ENCODE measurements at regions not wholly inside any gene's neighbourhood (a gene's known extent, or its start where the extent isn't known, plus 50 kb on each side); places are given as distances from the start of the nearest gene placed in this dataset.

GRCh38 chr1:234936612-234937389 is 191.8 kb downstream of the TOMM20 start:
- TF ChIP-seq CTCF (IDR thresholded peaks at IDR 0.05; ENCODE audit: unreplicated experiment in 3 of 3), result no peak
- no peaks in the 10 kb centered on the region for H3K27me3 Mint-ChIP-seq (ENCODE audit: low read depth)

GRCh38 chr1:234934611-234935033 is 194.0 kb downstream of the TOMM20 start:
- Mint-ChIP-seq H3K36me3 (ENCODE audit: low read depth) (no peaks in the 10 kb centered on the region), H3K27me3 (ENCODE audit: low read depth) (no peaks in the 10 kb centered on the region), H3K4me3 (no peak overlapping the region), H3K4me1 (no peaks in the 10 kb centered on the region), H3K27ac (no peak overlapping the region), H3K9me3 (no peaks in the 10 kb centered on the region)
- no peak for TF ChIP-seq CTCF (IDR thresholded peaks at IDR 0.05; ENCODE audit: unreplicated experiment in 3 of 3)

More at GRCh38 chr1:234936612-234937389, 191.8 kb downstream of the TOMM20 start:
- Mint-ChIP-seq H3K4me1 (no peaks in the 10 kb centered on the region), H3K9me3 (no peaks in the 10 kb centered on the region), H3K36me3 (ENCODE audit: low read depth) (no peaks in the 10 kb centered on the region), H3K4me3 (no peak overlapping the region), H3K27ac (no peak overlapping the region)

GRCh38 chr1:234933475-234933874 is 195.2 kb downstream of the TOMM20 start:
- Mint-ChIP-seq H3K36me3 (ENCODE audit: low read depth) (no peaks in the 10 kb centered on the region), H3K4me1 (peaks cover 5% of the 10 kb centered on the region), H3K4me3 (no peak overlapping the region), H3K9me3 (no peaks in the 10 kb centered on the region), H3K27ac (no peak overlapping the region), H3K27me3 (ENCODE audit: low read depth) (no peaks in the 10 kb centered on the region)
- TF ChIP-seq CTCF (IDR thresholded peaks at IDR 0.05; ENCODE audit: unreplicated experiment in 3 of 3), result no peak

- Mint-ChIP-seq H3K9me3 (no peaks in the 10 kb centered on the region), H3K27ac (peak overlapping the region in 2 of 3 experiments; percentile 23 to 89), H3K4me3 (no peak overlapping the region), H3K27me3 (ENCODE audit: low read depth) (no peaks in the 10 kb centered on the region), H3K4me1 (peaks cover 12% of the 10 kb centered on the region), H3K36me3 (ENCODE audit: low read depth) (no peaks in the 10 kb centered on the region)
- no peak for TF ChIP-seq CTCF (IDR thresholded peaks at IDR 0.05; ENCODE audit: unreplicated experiment in 3 of 3)
Observed at GRCh38 chr1:234932511-234933430, 195.9 kb downstream of the TOMM20 start.

- TF ChIP-seq CTCF (IDR thresholded peaks at IDR 0.05; ENCODE audit: unreplicated experiment in 3 of 3), result no peak
- Mint-ChIP-seq H3K4me3 (no peak overlapping the region), H3K4me1 (peaks cover 19% of the 10 kb centered on the region), H3K27ac (peak overlapping the region in 2 of 3 experiments; percentile 23 to 89), H3K36me3 (ENCODE audit: low read depth) (no peaks in the 10 kb centered on the region), H3K9me3 (no peaks in the 10 kb centered on the region), H3K27me3 (ENCODE audit: low read depth) (no peaks in the 10 kb centered on the region)
Observed at GRCh38 chr1:234932106-234932505, 196.5 kb downstream of the TOMM20 start.
